ENCODE measurements at regions not wholly inside any gene's neighbourhood (a gene's known extent, or its start where the extent isn't known, plus 50 kb on each side); places are given as distances from the start of the nearest gene placed in this dataset.

DNA sequence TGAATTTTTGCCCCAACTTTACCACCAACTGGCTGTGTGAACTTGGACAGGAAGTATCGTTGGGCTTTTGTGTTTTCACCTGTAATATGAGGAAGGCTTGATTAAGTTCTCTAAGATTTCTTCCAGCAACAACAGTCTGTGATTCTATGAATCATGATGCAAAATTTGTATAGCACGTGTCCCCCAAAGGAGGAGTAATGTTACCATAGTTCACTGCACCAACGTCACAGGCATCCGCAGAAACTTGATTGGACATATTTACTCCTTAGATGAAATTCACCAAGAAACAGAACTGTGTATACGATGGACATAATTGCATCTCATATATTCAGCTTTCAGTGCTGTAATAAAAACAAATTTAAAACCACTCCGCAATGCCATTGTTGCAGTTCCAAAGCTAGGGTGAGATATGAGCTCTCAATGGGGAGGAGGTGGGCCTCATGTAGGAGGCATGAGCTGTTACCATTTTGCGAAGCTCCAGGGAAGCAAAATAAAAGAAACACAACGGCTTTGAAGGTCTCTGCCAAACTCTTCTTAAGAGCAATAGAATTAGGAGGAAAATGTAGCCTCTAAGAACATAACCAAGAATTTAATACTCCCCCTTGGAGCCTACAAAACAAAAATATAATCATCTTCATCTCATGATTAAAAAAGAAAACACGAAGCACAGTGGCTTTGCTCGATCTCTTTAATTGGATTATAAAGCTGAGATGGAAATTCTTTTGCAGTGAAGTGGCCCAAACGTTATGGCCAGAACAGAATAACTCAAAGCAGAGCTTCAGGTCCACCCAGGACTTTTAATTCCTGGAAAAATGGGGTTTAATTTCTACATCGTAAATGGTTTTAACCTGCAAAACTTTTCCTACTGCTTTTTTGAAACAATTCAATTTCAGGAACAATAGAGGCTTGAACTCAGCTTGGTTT is 80.7 kb downstream of the CHST2 start:
- peak; percentile 14 for DNase-seq (ENCODE audit: low read depth)
- Histone ChIP-seq H2AFZ (ENCODE audit: low read depth, low read length) (peak overlapping the region; percentile 29), H3K4me1 (ENCODE audit: insufficient read depth, low read length) (peaks cover 6% of the 10 kb centered on the region), H3K36me3 (ENCODE audit: insufficient read depth, low read length) (no peaks in the 10 kb centered on the region), H3K27ac (ENCODE audit: low read depth, low read length) (no peak overlapping the region), H3K9ac (ENCODE audit: low read length) (no peak overlapping the region), H3K4me2 (ENCODE audit: low read length) (peak overlapping the region; percentile 47), H3K9me3 (ENCODE audit: insufficient read depth, low read depth, low read length) (no peaks in the 10 kb centered on the region), H4K20me1 (ENCODE audit: insufficient read depth, low read length) (no peaks in the 10 kb centered on the region), H3K27me3 (ENCODE audit: insufficient read depth, low read length) (no peaks in the 10 kb centered on the region), H3K4me3 (ENCODE audit: insufficient read depth, low read depth, low read length) (no peak overlapping the region), H3K79me2 (ENCODE audit: insufficient read depth, low read length) (no peaks in the 10 kb centered on the region)
- Mint-ChIP-seq H3K4me3 (ENCODE audit: unreplicated experiment) (no peak overlapping the region), H3K27ac (ENCODE audit: unreplicated experiment) (no peak overlapping the region), H3K27me3 (ENCODE audit: low read depth, unreplicated experiment) (no peaks in the 10 kb centered on the region), H3K9me3 (ENCODE audit: unreplicated experiment) (no peaks in the 10 kb centered on the region), H3K4me1 (ENCODE audit: low read depth, unreplicated experiment) (peaks cover 12% of the 10 kb centered on the region), H3K36me3 (ENCODE audit: low read depth, unreplicated experiment) (no peaks in the 10 kb centered on the region)
- FAIRE-seq, result no peak
- TF ChIP-seq EZH2 (IDR thresholded peaks at IDR 0.05; ENCODE audit: insufficient read depth, low read length), result no peak
- no peak for TF ChIP-seq CTCF (IDR thresholded peaks at IDR 0.05; ENCODE audit: insufficient read depth, low read depth, low read length)

DNA sequence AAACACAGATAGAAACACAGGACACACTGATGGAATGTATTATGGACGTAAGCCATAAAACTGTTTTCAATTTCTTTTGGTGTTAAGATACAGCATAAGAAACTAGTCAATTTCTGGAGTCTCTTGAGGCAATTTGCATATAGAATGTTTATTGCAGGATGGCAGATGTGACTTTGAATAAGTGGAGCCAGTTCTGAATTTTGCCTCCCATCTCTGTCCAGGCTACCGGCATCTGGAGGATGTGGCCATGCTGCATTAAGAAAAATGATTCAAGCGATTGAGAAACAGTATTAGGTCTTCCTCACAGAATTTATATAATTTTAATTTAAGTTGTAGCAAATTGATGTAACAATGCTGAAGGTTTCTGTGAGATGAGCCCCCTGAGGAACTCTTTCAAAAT is 81.5 kb downstream of the CHST2 start:
- Histone ChIP-seq H3K79me2 (ENCODE audit: insufficient read depth, low read length) (no peaks in the 10 kb centered on the region), H3K36me3 (ENCODE audit: insufficient read depth, low read length) (no peaks in the 10 kb centered on the region), H3K27me3 (ENCODE audit: insufficient read depth, low read length) (no peaks in the 10 kb centered on the region), H3K4me3 (ENCODE audit: insufficient read depth, low read depth, low read length) (no peak overlapping the region), H3K9me3 (ENCODE audit: insufficient read depth, low read depth, low read length) (no peaks in the 10 kb centered on the region), H4K20me1 (ENCODE audit: insufficient read depth, low read length) (no peaks in the 10 kb centered on the region), H3K4me1 (ENCODE audit: insufficient read depth, low read length) (peaks cover 6% of the 10 kb centered on the region), H3K4me2 (ENCODE audit: low read length) (no peak overlapping the region), H3K27ac (ENCODE audit: low read depth, low read length) (no peak overlapping the region), H3K9ac (ENCODE audit: low read length) (no peak overlapping the region), H2AFZ (ENCODE audit: low read depth, low read length) (no peak overlapping the region)
- FAIRE-seq (peak; percentile 9), DNase-seq (ENCODE audit: low read depth) (no peak)
- no peak for TF ChIP-seq CTCF (IDR thresholded peaks at IDR 0.05; ENCODE audit: insufficient read depth, low read depth, low read length)
- TF ChIP-seq EZH2 (IDR thresholded peaks at IDR 0.05; ENCODE audit: insufficient read depth, low read length), result no peak
- no peak overlapping the region for H3K4me3 Mint-ChIP-seq (ENCODE audit: unreplicated experiment)
- no peak overlapping the region for H3K27ac Mint-ChIP-seq (ENCODE audit: unreplicated experiment)
- peaks cover 12% of the 10 kb centered on the region for H3K4me1 Mint-ChIP-seq (ENCODE audit: low read depth, unreplicated experiment)
- H3K27me3 Mint-ChIP-seq (ENCODE audit: low read depth, unreplicated experiment), result no peaks in the 10 kb centered on the region
- peaks cover 2% of the 10 kb centered on the region for H3K36me3 Mint-ChIP-seq (ENCODE audit: low read depth, unreplicated experiment)
- H3K9me3 Mint-ChIP-seq (ENCODE audit: unreplicated experiment), result no peaks in the 10 kb centered on the region

Measured in astrocyte (in vitro differentiated cells and primary cell).